ENCODE measurements at regions not wholly inside any gene's neighbourhood (a gene's known extent, or its start where the extent isn't known, plus 50 kb on each side); places are given as distances from the start of the nearest gene placed in this dataset.

DNA sequence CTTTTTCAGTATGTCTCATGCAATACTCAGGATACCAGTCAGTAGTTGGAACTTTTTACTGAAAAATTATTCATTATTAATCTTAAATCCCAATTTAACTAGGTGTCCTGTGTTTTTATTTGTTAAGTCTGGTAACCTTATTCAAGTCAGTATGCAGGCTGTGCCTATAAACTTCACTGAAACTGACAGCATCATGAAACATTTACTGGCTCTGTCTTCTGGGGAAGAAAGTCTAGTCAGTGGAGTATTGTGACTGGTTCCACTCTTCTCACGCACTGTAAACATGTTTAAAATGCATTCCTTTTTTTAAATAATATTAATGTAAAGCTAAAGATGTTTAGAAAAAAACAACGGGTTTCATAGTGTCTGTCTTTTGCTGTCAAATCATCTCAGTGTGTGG is 739.7 kb downstream of the LTN1 start:
- Histone ChIP-seq H3K9me3 (ENCODE audit: insufficient read depth, low read depth, low read length) (no peaks in the 10 kb centered on the region), H3K9me2 (replicated peaks; ENCODE audit: low read depth, low read length) (no peaks in the 10 kb centered on the region), H3K4me2 (ENCODE audit: low read depth, low read length, poor library complexity, severe bottlenecking) (no peak overlapping the region), H3K9ac (ENCODE audit: low read depth, low read length, poor library complexity, severe bottlenecking) (no peak overlapping the region), H3K4me3 (ENCODE audit: low read length, poor library complexity, severe bottlenecking) (no peak overlapping the region), H4K20me1 (ENCODE audit: insufficient read depth, low read length, poor library complexity, severe bottlenecking) (no peaks in the 10 kb centered on the region), H2AFZ (ENCODE audit: low read length) (no peak overlapping the region), H3K79me2 (ENCODE audit: insufficient read depth, low read length) (no peaks in the 10 kb centered on the region), H3K27me3 (ENCODE audit: insufficient read depth, low read length, poor library complexity, severe bottlenecking) (no peaks in the 10 kb centered on the region), H3K36me3 (ENCODE audit: insufficient read depth, low read length) (no peaks in the 10 kb centered on the region), H3K4me1 (ENCODE audit: insufficient read depth, low read length, poor library complexity, severe bottlenecking) (no peaks in the 10 kb centered on the region), H3F3A (ENCODE audit: low read depth) (no peaks in the 10 kb centered on the region)
- no peak for TF ChIP-seq EZH2phosphoT487 (IDR thresholded peaks at IDR 0.05; ENCODE audit: borderline replicate concordance)
- TF ChIP-seq, protein P1, sequence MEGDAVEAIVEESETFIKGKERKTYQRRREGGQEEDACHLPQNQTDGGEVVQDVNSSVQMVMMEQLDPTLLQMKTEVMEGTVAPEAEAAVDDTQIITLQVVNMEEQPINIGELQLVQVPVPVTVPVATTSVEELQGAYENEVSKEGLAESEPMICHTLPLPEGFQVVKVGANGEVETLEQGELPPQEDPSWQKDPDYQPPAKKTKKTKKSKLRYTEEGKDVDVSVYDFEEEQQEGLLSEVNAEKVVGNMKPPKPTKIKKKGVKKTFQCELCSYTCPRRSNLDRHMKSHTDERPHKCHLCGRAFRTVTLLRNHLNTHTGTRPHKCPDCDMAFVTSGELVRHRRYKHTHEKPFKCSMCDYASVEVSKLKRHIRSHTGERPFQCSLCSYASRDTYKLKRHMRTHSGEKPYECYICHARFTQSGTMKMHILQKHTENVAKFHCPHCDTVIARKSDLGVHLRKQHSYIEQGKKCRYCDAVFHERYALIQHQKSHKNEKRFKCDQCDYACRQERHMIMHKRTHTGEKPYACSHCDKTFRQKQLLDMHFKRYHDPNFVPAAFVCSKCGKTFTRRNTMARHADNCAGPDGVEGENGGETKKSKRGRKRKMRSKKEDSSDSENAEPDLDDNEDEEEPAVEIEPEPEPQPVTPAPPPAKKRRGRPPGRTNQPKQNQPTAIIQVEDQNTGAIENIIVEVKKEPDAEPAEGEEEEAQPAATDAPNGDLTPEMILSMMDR (conservative IDR thresholded peaks at IDR 0.05; ENCODE audit: low read length): no peak

- Histone ChIP-seq H3K9me2 (replicated peaks; ENCODE audit: low read depth, low read length) (no peaks in the 10 kb centered on the region), H3K36me3 (ENCODE audit: insufficient read depth, low read length) (no peaks in the 10 kb centered on the region), H3K9ac (ENCODE audit: low read depth, low read length, poor library complexity, severe bottlenecking) (no peak overlapping the region), H3K4me2 (ENCODE audit: low read depth, low read length, poor library complexity, severe bottlenecking) (no peak overlapping the region), H3K27me3 (ENCODE audit: insufficient read depth, low read length, poor library complexity, severe bottlenecking) (no peaks in the 10 kb centered on the region), H3K9me3 (ENCODE audit: insufficient read depth, low read depth, low read length) (no peaks in the 10 kb centered on the region), H3K4me1 (ENCODE audit: insufficient read depth, low read length, poor library complexity, severe bottlenecking) (no peaks in the 10 kb centered on the region), H3F3A (ENCODE audit: low read depth) (no peaks in the 10 kb centered on the region), H3K4me3 (ENCODE audit: low read length, poor library complexity, severe bottlenecking) (no peak overlapping the region), H2AFZ (ENCODE audit: low read length) (no peak overlapping the region), H3K79me2 (ENCODE audit: insufficient read depth, low read length) (no peaks in the 10 kb centered on the region), H4K20me1 (ENCODE audit: insufficient read depth, low read length, poor library complexity, severe bottlenecking) (no peaks in the 10 kb centered on the region)
- TF ChIP-seq EZH2phosphoT487 (IDR thresholded peaks at IDR 0.05; ENCODE audit: borderline replicate concordance): no peak
- TF ChIP-seq, protein P1 (conservative IDR thresholded peaks at IDR 0.05; ENCODE audit: low read length): no peak
Observed at GRCh38 chr21:28250946-28251345, 741.7 kb downstream of the LTN1 start.

- H3K79me2 ChIP-seq (ENCODE audit: insufficient read depth, low read length): no peaks in the 10 kb centered on the region
- H3K27me3 ChIP-seq (ENCODE audit: insufficient read depth, low read length, poor library complexity, severe bottlenecking): no peaks in the 10 kb centered on the region
- no peaks in the 10 kb centered on the region for H4K20me1 ChIP-seq (ENCODE audit: insufficient read depth, low read length, poor library complexity, severe bottlenecking)
- H3K4me2 ChIP-seq (ENCODE audit: low read depth, low read length, poor library complexity, severe bottlenecking): no peak overlapping the region
- H3K4me1 ChIP-seq (ENCODE audit: insufficient read depth, low read length, poor library complexity, severe bottlenecking): no peaks in the 10 kb centered on the region
- H3K9ac ChIP-seq (ENCODE audit: low read depth, low read length, poor library complexity, severe bottlenecking): no peak overlapping the region
- no peak for TF ChIP-seq EZH2phosphoT487 (IDR thresholded peaks at IDR 0.05; ENCODE audit: borderline replicate concordance)
- TF ChIP-seq, protein P1 (conservative IDR thresholded peaks at IDR 0.05; ENCODE audit: low read length): no peak
- no peaks in the 10 kb centered on the region for H3K9me3 ChIP-seq (ENCODE audit: insufficient read depth, low read depth, low read length)
- H3F3A ChIP-seq (ENCODE audit: low read depth): no peaks in the 10 kb centered on the region
- H3K9me2 ChIP-seq (replicated peaks; ENCODE audit: low read depth, low read length): no peaks in the 10 kb centered on the region
- no peak overlapping the region for H3K4me3 ChIP-seq (ENCODE audit: low read length, poor library complexity, severe bottlenecking)
- no peak overlapping the region for H2AFZ ChIP-seq (ENCODE audit: low read length)
- no peaks in the 10 kb centered on the region for H3K36me3 ChIP-seq (ENCODE audit: insufficient read depth, low read length)
Observed at GRCh38 chr21:28247454-28248020, 745.1 kb downstream of the LTN1 start.

All from Loucy (cell line).